WTC11 (cell line): ENCODE measurements at regions not wholly inside any gene's neighbourhood (a gene's known extent, or its start where the extent isn't known, plus 50 kb on each side); places are given as distances from the start of the nearest gene placed in this dataset.

Experiments used
- ATAC-seq: fragments of 200-7000 bp; cut with Tn5 transposase; 2 replicates; pipeline ENCODE4 v1.10.0; 2021; ENCODE audit warnings: mild to moderate bottlenecking, moderate library complexity
- CTCF ChIA-PET: fragments of 300-600 bp; sonication (Branson Sonifier 250); formaldehyde crosslinking; loops from one replicate; lab custom pipeline; 2021; ENCODE audit warnings: antibody characterized with exemption; lab: Charles Lee
- POLR2A ChIA-PET: fragments of 350-600 bp; sonication (Branson Sonifier 250); formaldehyde crosslinking; loops from one replicate; lab custom pipeline; 2021; ENCODE audit warnings: antibody characterized with exemption; lab: Charles Lee
- DNase-seq: peaks from one replicate; pipeline ENCODE4 v3.0.0; 2021; ENCODE audit warnings: low spot score
- H3K27ac Mint-ChIP-seq: 2 replicates; pipeline ENCODE4 v1.8.0; 2021; ENCODE audit warnings: mixed read lengths
- H3K27me3 Mint-ChIP-seq: 2 replicates; pipeline ENCODE4 v1.8.0; 2021; ENCODE audit warnings: low read depth, mild to moderate bottlenecking, moderate library complexity, mixed read lengths
- H3K36me3 Mint-ChIP-seq: 2 replicates; pipeline ENCODE4 v1.8.0; 2021; ENCODE audit warnings: mixed read lengths
- H3K4me1 Mint-ChIP-seq: 2 replicates; pipeline ENCODE4 v1.8.0; 2022; ENCODE audit warnings: mixed read lengths
- H3K4me3 Mint-ChIP-seq: 2 replicates; pipeline ENCODE4 v1.8.0; 2021; ENCODE audit warnings: mild to moderate bottlenecking, moderate library complexity, mixed read lengths
- H3K9me3 Mint-ChIP-seq: 2 replicates; pipeline ENCODE4 v1.8.0; 2021; ENCODE audit warnings: mixed read lengths
- ATF1 ChIP-seq: sonication (generic); formaldehyde crosslinking; IDR thresholded peaks from 2 replicates; pipeline ENCODE4 v1.8.1; 2023; ENCODE audit warnings: mild to moderate bottlenecking, moderate library complexity, missing genetic modification reagents
- CBFB ChIP-seq: sonication (generic); formaldehyde crosslinking; IDR thresholded peaks from 2 replicates; pipeline ENCODE4 v1.8.1; 2022; ENCODE audit warnings: mild to moderate bottlenecking, low read depth, missing genetic modification reagents
- CDX4 ChIP-seq: fragments of 250-450 bp; sonication (Bioruptor Pico); IDR thresholded peaks from 2 replicates; pipeline ENCODE4 v1.9.0; 2021; ENCODE audit warnings: moderate library complexity, mild to moderate bottlenecking, inconsistent platforms, borderline replicate concordance
- ELF4 ChIP-seq: sonication (generic); formaldehyde crosslinking; IDR thresholded peaks from 2 replicates; pipeline ENCODE4 v1.8.1; 2022; ENCODE audit warnings: low read depth, mild to moderate bottlenecking, moderate library complexity, missing genetic modification reagents
- EMX1 ChIP-seq: fragments of 250-450 bp; sonication (Bioruptor Pico); IDR thresholded peaks from 2 replicates; pipeline ENCODE4 v1.8.0; 2021; ENCODE audit warnings: mild to moderate bottlenecking
- FOXJ3 ChIP-seq: sonication (generic); formaldehyde crosslinking; IDR thresholded peaks from 2 replicates; pipeline ENCODE4 v1.9.0; 2021; ENCODE audit warnings: missing genetic modification reagents, mild to moderate bottlenecking, borderline replicate concordance
- GTF2I ChIP-seq: fragments of 250-450 bp; sonication (Bioruptor Pico); conservative IDR thresholded peaks from 2 replicates; pipeline ENCODE4 v1.4.0; 2021; ENCODE audit warnings: mild to moderate bottlenecking
- IRF1 ChIP-seq: sonication (generic); formaldehyde crosslinking; IDR thresholded peaks from 2 replicates; pipeline ENCODE4 v1.8.0; 2023; ENCODE audit warnings: missing genetic modification reagents
- IRF2 ChIP-seq: sonication (generic); formaldehyde crosslinking; IDR thresholded peaks from 2 replicates; pipeline ENCODE4 v1.8.0; 2022; ENCODE audit warnings: low read depth, missing genetic modification reagents, borderline replicate concordance
- JUN ChIP-seq: sonication (generic); formaldehyde crosslinking; IDR thresholded peaks from 2 replicates; pipeline ENCODE4 v1.8.0; 2023; ENCODE audit warnings: mild to moderate bottlenecking, missing genetic modification reagents
- KAT7 ChIP-seq: sonication (generic); formaldehyde crosslinking; IDR thresholded peaks from 2 replicates; pipeline ENCODE4 v1.8.1; 2023; ENCODE audit warnings: missing genetic modification reagents, mild to moderate bottlenecking, borderline replicate concordance
- MXD4 ChIP-seq: fragments of 250-450 bp; sonication (Bioruptor Pico); IDR thresholded peaks from 2 replicates; pipeline ENCODE4 v1.8.0; 2021; ENCODE audit warnings: mild to moderate bottlenecking, moderate library complexity, borderline replicate concordance
- PRRX2 ChIP-seq: fragments of 250-450 bp; sonication (Bioruptor Pico); IDR thresholded peaks from 2 replicates; pipeline ENCODE4 v1.8.0; 2021; ENCODE audit warnings: mild to moderate bottlenecking
- TEAD1 ChIP-seq: sonication (generic); formaldehyde crosslinking; IDR thresholded peaks from 2 replicates; pipeline ENCODE4 v1.8.0; 2022; ENCODE audit warnings: mild to moderate bottlenecking, missing genetic modification reagents
- ZNF138 ChIP-seq: sonication (generic); formaldehyde crosslinking; conservative IDR thresholded peaks from 2 replicates; pipeline ENCODE4 v1.8.1; 2022; ENCODE audit warnings: mild to moderate bottlenecking, moderate library complexity, missing genetic modification reagents
- ZNF232 ChIP-seq: sonication (generic); formaldehyde crosslinking; IDR thresholded peaks from 2 replicates; pipeline ENCODE4 v1.8.0; 2022; ENCODE audit warnings: mild to moderate bottlenecking, missing genetic modification reagents
- TF ChIP-seq, protein P1 (sequence below): sonication (generic); formaldehyde crosslinking; IDR thresholded peaks from 2 replicates; pipeline ENCODE4 v1.8.1; 2023; ENCODE audit warnings: mild to moderate bottlenecking, missing genetic modification reagents
- TF ChIP-seq, protein P2 (sequence below): sonication (generic); formaldehyde crosslinking; IDR thresholded peaks from 2 replicates; pipeline ENCODE4 v1.8.0; 2022; ENCODE audit warnings: mild to moderate bottlenecking, missing genetic modification reagents
- TF ChIP-seq, protein P3 (sequence below): sonication (generic); formaldehyde crosslinking; IDR thresholded peaks from 2 replicates; pipeline ENCODE4 v1.8.1; 2023; ENCODE audit warnings: mild to moderate bottlenecking, missing genetic modification reagents, moderate library complexity
- TF ChIP-seq, protein P4 (sequence below): sonication (generic); formaldehyde crosslinking; IDR thresholded peaks from 2 replicates; pipeline ENCODE4 v1.8.1; 2023; ENCODE audit warnings: mild to moderate bottlenecking, moderate library complexity, missing genetic modification reagents
- TF ChIP-seq, protein P5 (sequence below): fragments of 250-450 bp; sonication (Bioruptor Pico); IDR thresholded peaks from 2 replicates; pipeline ENCODE4 v2.1.2; 2022; ENCODE audit warnings: mild to moderate bottlenecking, moderate library complexity

GRCh38 chrX:122890729-122891128, 293.3 kb upstream of the GRIA3 start:
- Mint-ChIP-seq H3K27ac (no peak overlapping the region), H3K4me1 (no peaks in the 10 kb centered on the region), H3K27me3 (no peaks in the 10 kb centered on the region; the same call in 1 of the 2 replicates), H3K36me3 (no peaks in the 10 kb centered on the region), H3K9me3 (peaks cover 6% of the 10 kb centered on the region), H3K4me3 (no peak overlapping the region)
- DNase-seq (no peak), ATAC-seq (no peak)
- TF ChIP-seq ZNF232 (CRISPR knock-in tag) (no peak), ELF4 (CRISPR knock-in tag) (no peak)
- TF ChIP-seq, protein P1, sequence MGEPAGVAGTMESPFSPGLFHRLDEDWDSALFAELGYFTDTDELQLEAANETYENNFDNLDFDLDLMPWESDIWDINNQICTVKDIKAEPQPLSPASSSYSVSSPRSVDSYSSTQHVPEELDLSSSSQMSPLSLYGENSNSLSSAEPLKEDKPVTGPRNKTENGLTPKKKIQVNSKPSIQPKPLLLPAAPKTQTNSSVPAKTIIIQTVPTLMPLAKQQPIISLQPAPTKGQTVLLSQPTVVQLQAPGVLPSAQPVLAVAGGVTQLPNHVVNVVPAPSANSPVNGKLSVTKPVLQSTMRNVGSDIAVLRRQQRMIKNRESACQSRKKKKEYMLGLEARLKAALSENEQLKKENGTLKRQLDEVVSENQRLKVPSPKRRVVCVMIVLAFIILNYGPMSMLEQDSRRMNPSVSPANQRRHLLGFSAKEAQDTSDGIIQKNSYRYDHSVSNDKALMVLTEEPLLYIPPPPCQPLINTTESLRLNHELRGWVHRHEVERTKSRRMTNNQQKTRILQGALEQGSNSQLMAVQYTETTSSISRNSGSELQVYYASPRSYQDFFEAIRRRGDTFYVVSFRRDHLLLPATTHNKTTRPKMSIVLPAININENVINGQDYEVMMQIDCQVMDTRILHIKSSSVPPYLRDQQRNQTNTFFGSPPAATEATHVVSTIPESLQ (CRISPR knock-in tag) = no peak
- POLR2A ChIA-PET = no interaction called here
- CTCF ChIA-PET = no interaction called here

DNA sequence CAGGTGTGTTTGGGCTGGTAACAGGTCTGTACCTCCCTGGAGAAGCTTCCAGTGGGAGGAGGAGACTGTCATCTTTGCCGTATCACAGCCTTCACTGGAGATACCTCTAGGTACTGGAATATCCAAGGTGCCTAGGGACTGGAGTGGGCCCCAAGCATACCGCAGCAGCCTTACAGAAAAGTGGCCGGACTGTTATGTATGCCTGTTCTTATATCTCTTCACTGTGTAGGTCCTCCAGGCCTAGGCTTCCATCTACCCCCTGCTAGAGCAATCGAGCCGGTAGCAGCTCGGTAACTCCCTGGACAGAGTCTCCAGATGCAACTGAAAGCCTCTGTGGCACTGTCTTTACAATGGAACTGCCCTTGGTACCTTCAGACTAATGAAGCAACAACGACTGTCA, 277.4 kb upstream of the GRIA3 start:
- no peaks in the 10 kb centered on the region; the same call in 1 of the 2 replicates for H3K27me3 Mint-ChIP-seq
- TF ChIP-seq JUN (CRISPR knock-in tag) (no peak), EMX1 (no peak), ZNF232 (CRISPR knock-in tag) (no peak), ELF4 (CRISPR knock-in tag) (no peak), GTF2I (CRISPR knock-in tag) (no peak), PRRX2 (CRISPR knock-in tag) (no peak), TEAD1 (CRISPR knock-in tag) (no peak), IRF2 (CRISPR knock-in tag) (no peak), FOXJ3 (CRISPR knock-in tag) (no peak), ATF1 (CRISPR knock-in tag) (no peak), CDX4 (CRISPR knock-in tag) (no peak), IRF1 (CRISPR knock-in tag) (no peak), MXD4 (CRISPR knock-in tag) (no peak), KAT7 (no peak), ZNF138 (CRISPR knock-in tag) (no peak), CBFB (CRISPR knock-in tag) (no peak)
- TF ChIP-seq, protein P2, sequence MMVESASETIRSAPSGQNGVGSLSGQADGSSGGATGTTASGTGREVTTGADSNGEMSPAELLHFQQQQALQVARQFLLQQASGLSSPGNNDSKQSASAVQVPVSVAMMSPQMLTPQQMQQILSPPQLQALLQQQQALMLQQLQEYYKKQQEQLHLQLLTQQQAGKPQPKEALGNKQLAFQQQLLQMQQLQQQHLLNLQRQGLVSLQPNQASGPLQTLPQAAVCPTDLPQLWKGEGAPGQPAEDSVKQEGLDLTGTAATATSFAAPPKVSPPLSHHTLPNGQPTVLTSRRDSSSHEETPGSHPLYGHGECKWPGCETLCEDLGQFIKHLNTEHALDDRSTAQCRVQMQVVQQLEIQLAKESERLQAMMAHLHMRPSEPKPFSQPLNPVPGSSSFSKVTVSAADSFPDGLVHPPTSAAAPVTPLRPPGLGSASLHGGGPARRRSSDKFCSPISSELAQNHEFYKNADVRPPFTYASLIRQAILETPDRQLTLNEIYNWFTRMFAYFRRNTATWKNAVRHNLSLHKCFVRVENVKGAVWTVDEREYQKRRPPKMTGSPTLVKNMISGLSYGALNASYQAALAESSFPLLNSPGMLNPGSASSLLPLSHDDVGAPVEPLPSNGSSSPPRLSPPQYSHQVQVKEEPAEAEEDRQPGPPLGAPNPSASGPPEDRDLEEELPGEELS (CRISPR knock-in tag) = no peak
- TF ChIP-seq, protein P3, sequence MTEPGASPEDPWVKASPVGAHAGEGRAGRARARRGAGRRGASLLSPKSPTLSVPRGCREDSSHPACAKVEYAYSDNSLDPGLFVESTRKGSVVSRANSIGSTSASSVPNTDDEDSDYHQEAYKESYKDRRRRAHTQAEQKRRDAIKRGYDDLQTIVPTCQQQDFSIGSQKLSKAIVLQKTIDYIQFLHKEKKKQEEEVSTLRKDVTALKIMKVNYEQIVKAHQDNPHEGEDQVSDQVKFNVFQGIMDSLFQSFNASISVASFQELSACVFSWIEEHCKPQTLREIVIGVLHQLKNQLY = no peak
- TF ChIP-seq, protein P4, sequence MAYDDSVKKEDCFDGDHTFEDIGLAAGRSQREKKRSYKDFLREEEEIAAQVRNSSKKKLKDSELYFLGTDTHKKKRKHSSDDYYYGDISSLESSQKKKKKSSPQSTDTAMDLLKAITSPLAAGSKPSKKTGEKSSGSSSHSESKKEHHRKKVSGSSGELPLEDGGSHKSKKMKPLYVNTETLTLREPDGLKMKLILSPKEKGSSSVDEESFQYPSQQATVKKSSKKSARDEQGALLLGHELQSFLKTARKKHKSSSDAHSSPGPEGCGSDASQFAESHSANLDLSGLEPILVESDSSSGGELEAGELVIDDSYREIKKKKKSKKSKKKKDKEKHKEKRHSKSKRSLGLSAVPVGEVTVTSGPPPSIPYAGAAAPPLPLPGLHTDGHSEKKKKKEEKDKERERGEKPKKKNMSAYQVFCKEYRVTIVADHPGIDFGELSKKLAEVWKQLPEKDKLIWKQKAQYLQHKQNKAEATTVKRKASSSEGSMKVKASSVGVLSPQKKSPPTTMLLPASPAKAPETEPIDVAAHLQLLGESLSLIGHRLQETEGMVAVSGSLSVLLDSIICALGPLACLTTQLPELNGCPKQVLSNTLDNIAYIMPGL (CRISPR knock-in tag) = no peak
- TF ChIP-seq, protein P5, sequence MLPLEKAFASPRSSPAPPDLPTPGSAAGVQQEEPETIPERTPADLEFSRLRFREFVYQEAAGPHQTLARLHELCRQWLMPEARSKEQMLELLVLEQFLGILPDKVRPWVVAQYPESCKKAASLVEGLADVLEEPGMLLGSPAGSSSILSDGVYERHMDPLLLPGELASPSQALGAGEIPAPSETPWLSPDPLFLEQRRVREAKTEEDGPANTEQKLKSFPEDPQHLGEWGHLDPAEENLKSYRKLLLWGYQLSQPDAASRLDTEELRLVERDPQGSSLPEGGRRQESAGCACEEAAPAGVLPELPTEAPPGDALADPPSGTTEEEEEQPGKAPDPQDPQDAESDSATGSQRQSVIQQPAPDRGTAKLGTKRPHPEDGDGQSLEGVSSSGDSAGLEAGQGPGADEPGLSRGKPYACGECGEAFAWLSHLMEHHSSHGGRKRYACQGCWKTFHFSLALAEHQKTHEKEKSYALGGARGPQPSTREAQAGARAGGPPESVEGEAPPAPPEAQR (CRISPR knock-in tag) = no peak
- TF ChIP-seq, all 79 proteins: peak for 0

More for the DNA sequence above, 277.4 kb upstream of the GRIA3 start:
- ATAC-seq (no peak), DNase-seq (no peak)
- ChIA-PET CTCF (no interaction called here), POLR2A (no interaction called here)
- H3K27ac Mint-ChIP-seq = no peak overlapping the region
- H3K4me1 Mint-ChIP-seq = no peaks in the 10 kb centered on the region
- no peak overlapping the region for H3K4me3 Mint-ChIP-seq
- H3K9me3 Mint-ChIP-seq = peaks cover 29% of the 10 kb centered on the region
- peaks cover 9% of the 10 kb centered on the region; the same call in 1 of the 2 replicates for H3K36me3 Mint-ChIP-seq
